GM19238 (cell line): ENCODE measurements at regions not wholly inside any gene's neighbourhood (a gene's known extent, or its start where the extent isn't known, plus 50 kb on each side); places are given as distances from the start of the nearest gene placed in this dataset.
"Not testable (repeated sequence)": the region's sequence is repeated elsewhere in the genome, so short reads cannot be mapped to it uniquely, and the experiment has no call there.

Experiments
- DNase-seq: peaks from one replicate; pipeline ENCODE4 v3.0.0; 2011; ENCODE audit warnings: low spot score; ENCODE audit not compliant: insufficient read length

- not testable (repeated sequence) for DNase-seq
Measured at GRCh38 chr3:162708942-162709706, 1212.5 kb downstream of the OTOL1 start.

- no peak for DNase-seq
Measured at GRCh38 chr3:162710332-162711112, 1213.9 kb downstream of the OTOL1 start.

GRCh38 chr3:162717074-162717473 lies 1220.5 kb downstream of the OTOL1 start:
- not testable (repeated sequence) for DNase-seq

GRCh38 chr3:162718697-162719096 lies 1222.1 kb downstream of the OTOL1 start:
- DNase-seq: no peak

GRCh38 chr3:162719684-162720341 lies 1223.2 kb downstream of the OTOL1 start:
- no peak for DNase-seq

- no peak for DNase-seq
Measured at GRCh38 chr3:162721736-162722135, 1225.1 kb downstream of the OTOL1 start.

- DNase-seq: no peak
Measured at GRCh38 chr3:162722337-162722736, 1225.7 kb downstream of the OTOL1 start.

GRCh38 chr3:162722796-162723195 lies 1226.2 kb downstream of the OTOL1 start:
- DNase-seq: not testable (repeated sequence)

GRCh38 chr3:162729686-162730085 lies 1233.1 kb downstream of the OTOL1 start:
- DNase-seq: no peak

GRCh38 chr3:162731961-162732360 lies 1235.4 kb downstream of the OTOL1 start:
- DNase-seq: not testable (repeated sequence)

- no peak for DNase-seq
Measured at GRCh38 chr3:162738784-162739183, 1242.2 kb downstream of the OTOL1 start.

GRCh38 chr3:162740941-162741596 lies 1244.5 kb downstream of the OTOL1 start:
- DNase-seq: no peak

- no peak for DNase-seq
Measured at GRCh38 chr3:162742159-162742717, 1245.6 kb downstream of the OTOL1 start.

- no peak for DNase-seq
Measured at GRCh38 chr3:162743091-162743490, 1246.5 kb downstream of the OTOL1 start.

GRCh38 chr3:162760789-162761188 lies 1264.2 kb downstream of the OTOL1 start:
- no peak for DNase-seq

GRCh38 chr3:162764051-162764807 lies 1267.6 kb downstream of the OTOL1 start:
- DNase-seq: no peak

- DNase-seq: no peak
Measured at GRCh38 chr3:162764808-162765071, 1268.1 kb downstream of the OTOL1 start.

- DNase-seq: no peak
Measured at GRCh38 chr3:162765524-162765923, 1268.9 kb downstream of the OTOL1 start.

GRCh38 chr3:162769564-162769963 lies 1273.0 kb downstream of the OTOL1 start:
- DNase-seq: no peak

- DNase-seq: no peak
Measured at GRCh38 chr3:162770551-162770950, 1273.9 kb downstream of the OTOL1 start.

- DNase-seq: no peak
Measured at GRCh38 chr3:162774613-162775100, 1278.0 kb downstream of the OTOL1 start.
